Suprapubic skin (tissue), 4 donors: ENCODE measurements at regions not wholly inside any gene's neighbourhood (a gene's known extent, or its start where the extent isn't known, plus 50 kb on each side); places are given as distances from the start of the nearest gene placed in this dataset.
A peak's percentile ranks its signal among the peaks of the same experiment; 100 is the strongest.

Experiments used
- DNase-seq, 2 donors: peaks; one replicate each; pipeline ENCODE4 v3.0.0-alpha.2; 2019; ENCODE audit warnings: low spot score in 2 of 2
- H3K27ac ChIP-seq: fragments of 200-600 bp; sonication (generic); one replicate; pipeline ENCODE4 v1.5.1; 2019
- H3K27me3 ChIP-seq: fragments of 200-600 bp; sonication (generic); one replicate; pipeline ENCODE4 v1.5.1; 2019
- H3K36me3 ChIP-seq: fragments of 200-600 bp; sonication (generic); one replicate; pipeline ENCODE4 v1.5.1; 2019
- H3K4me1 ChIP-seq: fragments of 200-600 bp; sonication (generic); one replicate; pipeline ENCODE4 v1.5.1; 2019
- H3K4me3 ChIP-seq: fragments of 200-600 bp; sonication (generic); one replicate; pipeline ENCODE4 v1.5.1; 2019; ENCODE audit warnings: mild to moderate bottlenecking
- H3K9me3 ChIP-seq: fragments of 200-600 bp; sonication (generic); one replicate; pipeline ENCODE4 v1.5.1; 2019
- EP300 ChIP-seq: sonication (generic); formaldehyde crosslinking; IDR thresholded peaks from one replicate; pipeline ENCODE4 v1.6.1; 2017; ENCODE audit warnings: antibody characterized with exemption
- POLR2A ChIP-seq, 2 donors: fragments of 450-650 bp; IDR thresholded peaks; one replicate each; pipeline ENCODE4 v1.6.1; 2017; ENCODE audit warnings: antibody characterized with exemption in 2 of 2, mild to moderate bottlenecking in 2 of 2, moderate library complexity in 2 of 2
- POLR2AphosphoS5 ChIP-seq, 3 donors: sonication (generic); formaldehyde crosslinking; IDR thresholded peaks; one replicate each; pipeline ENCODE4 v1.6.1; 2017; ENCODE audit warnings: antibody characterized with exemption in 3 of 3
- WGBS: methylation state at CpG from one replicate; pipeline ENCODE4 v1.1.5; 2018; 5-methylcytosine and 5-hydroxymethylcytosine counted together
- TF ChIP-seq, protein P1 (sequence below), 2 donors: fragments of 200-600 bp in 1 of 2; fragments of 450-650 bp in 1 of 2; sonication (generic) in 1 of 2; IDR thresholded peaks; one replicate each; pipeline ENCODE4 v1.5.1; 2016 to 2019; ENCODE audit warnings: antibody characterized with exemption in 2 of 2, mild to moderate bottlenecking in 1 of 2, moderate library complexity in 1 of 2

DNA sequence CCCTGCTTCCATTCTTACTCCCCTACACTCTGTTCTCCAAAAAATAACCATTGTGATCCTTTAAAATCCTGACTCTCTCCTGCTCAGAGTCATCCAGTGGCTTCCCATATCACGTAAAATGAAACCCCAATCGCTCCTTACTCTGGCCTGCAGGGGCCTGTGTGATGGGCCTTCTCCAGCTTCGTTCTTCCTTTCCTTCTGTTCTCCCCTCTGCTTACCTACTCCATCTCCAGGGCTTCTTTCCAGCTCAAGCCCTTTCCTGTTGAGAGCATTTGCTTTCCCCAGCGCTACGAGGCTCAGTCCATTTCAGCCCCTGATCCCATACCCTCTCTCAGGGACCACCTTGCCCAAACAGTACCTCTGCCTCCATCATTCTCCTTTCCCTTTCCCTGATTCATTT is 144.4 kb upstream of the ARHGAP5 start:
- no peak for DNase-seq
- 91% methylated on average over 5 of the region's 5 CpGs for WGBS
- no peak overlapping the region for H3K27ac ChIP-seq
- H3K4me3 ChIP-seq: no peak overlapping the region
- H3K27me3 ChIP-seq: no peaks in the 10 kb centered on the region
- H3K9me3 ChIP-seq: no peaks in the 10 kb centered on the region
- TF ChIP-seq, protein P1, sequence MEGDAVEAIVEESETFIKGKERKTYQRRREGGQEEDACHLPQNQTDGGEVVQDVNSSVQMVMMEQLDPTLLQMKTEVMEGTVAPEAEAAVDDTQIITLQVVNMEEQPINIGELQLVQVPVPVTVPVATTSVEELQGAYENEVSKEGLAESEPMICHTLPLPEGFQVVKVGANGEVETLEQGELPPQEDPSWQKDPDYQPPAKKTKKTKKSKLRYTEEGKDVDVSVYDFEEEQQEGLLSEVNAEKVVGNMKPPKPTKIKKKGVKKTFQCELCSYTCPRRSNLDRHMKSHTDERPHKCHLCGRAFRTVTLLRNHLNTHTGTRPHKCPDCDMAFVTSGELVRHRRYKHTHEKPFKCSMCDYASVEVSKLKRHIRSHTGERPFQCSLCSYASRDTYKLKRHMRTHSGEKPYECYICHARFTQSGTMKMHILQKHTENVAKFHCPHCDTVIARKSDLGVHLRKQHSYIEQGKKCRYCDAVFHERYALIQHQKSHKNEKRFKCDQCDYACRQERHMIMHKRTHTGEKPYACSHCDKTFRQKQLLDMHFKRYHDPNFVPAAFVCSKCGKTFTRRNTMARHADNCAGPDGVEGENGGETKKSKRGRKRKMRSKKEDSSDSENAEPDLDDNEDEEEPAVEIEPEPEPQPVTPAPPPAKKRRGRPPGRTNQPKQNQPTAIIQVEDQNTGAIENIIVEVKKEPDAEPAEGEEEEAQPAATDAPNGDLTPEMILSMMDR (IDR thresholded peaks at IDR 0.05): no peak
- TF ChIP-seq EP300 (no peak), POLR2AphosphoS5 (IDR thresholded peaks at IDR 0.05) (no peak), POLR2A (IDR thresholded peaks at IDR 0.05) (no peak)
- H3K36me3 ChIP-seq: no peaks in the 10 kb centered on the region
- peaks cover 1% of the 10 kb centered on the region for H3K4me1 ChIP-seq

DNA sequence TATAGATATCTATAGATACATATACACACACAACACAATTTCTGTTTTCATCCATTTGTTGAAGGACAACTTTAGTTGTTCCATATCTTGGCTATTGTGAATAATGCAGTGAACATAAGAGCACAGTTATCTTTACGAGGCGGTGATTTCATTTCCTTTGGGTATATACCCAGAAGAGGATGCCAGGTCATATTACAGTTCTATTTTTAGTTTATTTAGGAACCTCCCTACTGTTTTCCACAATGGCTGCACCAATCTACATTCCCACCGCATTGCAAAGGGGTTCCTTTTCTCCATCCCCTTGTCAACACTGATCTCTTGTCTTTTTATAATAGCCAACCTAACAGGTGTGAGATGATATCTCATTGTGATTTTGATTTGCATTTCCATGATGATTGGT is 143.4 kb upstream of the ARHGAP5 start:
- Histone ChIP-seq H3K36me3 (no peaks in the 10 kb centered on the region), H3K27me3 (no peaks in the 10 kb centered on the region), H3K27ac (no peak overlapping the region), H3K4me3 (no peak overlapping the region), H3K4me1 (no peaks in the 10 kb centered on the region), H3K9me3 (no peaks in the 10 kb centered on the region)
- 61% methylated on average over 3 of the region's 3 CpGs for WGBS
- no peak for DNase-seq
- no peak for TF ChIP-seq EP300
- no peak for TF ChIP-seq POLR2A (IDR thresholded peaks at IDR 0.05)
- no peak for TF ChIP-seq POLR2AphosphoS5 (IDR thresholded peaks at IDR 0.05)
- TF ChIP-seq, protein P1 (IDR thresholded peaks at IDR 0.05): no peak

DNA sequence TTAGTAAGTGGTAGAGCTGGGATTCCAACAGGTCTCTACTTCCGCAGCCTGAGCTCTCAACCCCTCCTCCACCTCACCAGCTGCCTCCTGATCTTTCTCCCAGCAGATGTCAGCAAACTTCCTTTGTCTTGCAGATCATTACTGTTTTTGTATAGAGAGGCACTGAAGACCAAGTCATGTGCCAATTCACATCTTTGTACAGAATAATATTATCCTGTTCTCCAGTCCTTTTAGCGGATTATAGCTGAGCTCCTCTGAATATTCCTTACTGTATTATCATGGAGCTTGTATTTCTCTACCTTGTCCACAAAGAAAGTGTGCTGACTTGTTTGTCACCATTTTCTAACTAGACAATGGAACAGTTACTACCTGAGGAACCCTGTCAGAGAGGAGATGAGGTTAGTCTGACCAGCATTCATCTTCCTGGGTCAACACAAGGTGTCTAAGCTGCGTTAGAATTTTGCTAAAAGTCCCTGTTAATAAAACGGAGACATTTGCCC is 142.3 kb upstream of the ARHGAP5 start:
- Histone ChIP-seq H3K36me3 (no peaks in the 10 kb centered on the region), H3K9me3 (no peaks in the 10 kb centered on the region), H3K4me1 (no peaks in the 10 kb centered on the region), H3K4me3 (no peak overlapping the region), H3K27me3 (no peaks in the 10 kb centered on the region), H3K27ac (no peak overlapping the region)
- WGBS: 53% methylated on average over 4 of the region's 4 CpGs
- no peak for TF ChIP-seq EP300
- TF ChIP-seq, protein P1 (IDR thresholded peaks at IDR 0.05): peak in 1 of 2 donors; percentile 27
- no peak for DNase-seq

DNA sequence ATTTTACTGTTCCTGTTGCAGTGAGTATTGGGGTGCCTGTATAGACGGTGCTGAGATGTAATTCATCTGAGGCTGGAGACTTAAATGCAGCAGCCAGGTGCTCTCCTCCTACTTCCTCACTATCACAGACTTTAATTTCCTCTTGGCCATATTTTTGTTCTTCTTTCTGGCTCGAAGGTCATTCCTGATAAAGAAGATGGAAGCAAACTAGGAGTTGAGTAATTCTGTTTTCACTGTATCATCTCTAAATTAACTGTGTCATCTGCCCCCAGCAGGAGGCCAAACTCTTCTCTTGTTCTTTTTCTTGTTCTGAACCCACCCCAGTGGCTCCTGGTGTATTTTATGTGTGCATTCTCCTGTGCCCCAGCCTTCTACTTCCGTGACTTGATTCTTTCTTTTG is 141.7 kb upstream of the ARHGAP5 start:
- no peak for DNase-seq
- Histone ChIP-seq H3K27ac (no peak overlapping the region), H3K36me3 (no peaks in the 10 kb centered on the region), H3K9me3 (no peaks in the 10 kb centered on the region), H3K27me3 (no peaks in the 10 kb centered on the region), H3K4me3 (no peak overlapping the region), H3K4me1 (no peaks in the 10 kb centered on the region)
- TF ChIP-seq POLR2AphosphoS5 (IDR thresholded peaks at IDR 0.05) (no peak), POLR2A (IDR thresholded peaks at IDR 0.05) (no peak), EP300 (no peak)
- TF ChIP-seq, protein P1 (IDR thresholded peaks at IDR 0.05): no peak
- WGBS: 68% methylated on average over 3 of the region's 3 CpGs

DNA sequence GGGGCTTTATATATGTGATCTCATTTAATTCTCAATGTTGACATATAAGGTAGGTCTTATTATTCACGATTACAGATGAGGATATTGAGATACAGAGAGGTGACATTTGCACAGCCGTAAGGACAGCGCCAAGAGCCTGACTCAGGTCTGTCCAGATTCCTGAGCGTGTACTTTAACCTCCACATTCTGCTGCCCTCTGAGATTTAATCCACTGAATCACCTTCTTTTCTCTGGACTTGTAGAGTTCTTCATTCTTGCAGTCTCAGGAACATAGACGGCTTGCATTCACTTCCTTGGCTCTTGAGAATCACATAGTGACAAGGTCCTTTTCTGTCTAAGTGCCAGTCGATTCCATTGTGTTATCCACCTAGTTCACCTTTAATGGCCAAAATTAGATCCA is 141.0 kb upstream of the ARHGAP5 start:
- Histone ChIP-seq H3K36me3 (no peaks in the 10 kb centered on the region), H3K4me3 (no peak overlapping the region), H3K9me3 (no peaks in the 10 kb centered on the region), H3K4me1 (no peaks in the 10 kb centered on the region), H3K27ac (no peak overlapping the region), H3K27me3 (no peaks in the 10 kb centered on the region)
- no peak for DNase-seq
- 85% methylated on average over 6 of the region's 6 CpGs for WGBS
- no peak for TF ChIP-seq POLR2A (IDR thresholded peaks at IDR 0.05)
- TF ChIP-seq, protein P1 (IDR thresholded peaks at IDR 0.05): no peak
